HUES64 (cell line): ENCODE measurements at regions not wholly inside any gene's neighbourhood (a gene's known extent, or its start where the extent isn't known, plus 50 kb on each side); places are given as distances from the start of the nearest gene placed in this dataset.

Experiments
- H3K27ac ChIP-seq: 2 replicates; pipeline ENCODE4 v1.7.0; 2013; ENCODE audit warnings: low read depth, low read length, inconsistent platforms
- H3K27me3 ChIP-seq: 2 replicates; pipeline ENCODE4 v1.6.1; 2013; ENCODE audit warnings: mild to moderate bottlenecking, low read length; ENCODE audit not compliant: insufficient read depth
- H3K36me3 ChIP-seq: 2 replicates; pipeline ENCODE4 v1.6.1; 2013; ENCODE audit warnings: mild to moderate bottlenecking, low read length; ENCODE audit not compliant: insufficient read depth
- H3K4me1 ChIP-seq: 2 replicates; pipeline ENCODE4 v1.6.1; 2013; ENCODE audit warnings: mild to moderate bottlenecking, low read length, moderate library complexity; ENCODE audit not compliant: insufficient read depth
- H3K4me3 ChIP-seq: 2 replicates; pipeline ENCODE4 v1.5.1; 2013; ENCODE audit warnings: mild to moderate bottlenecking, low read length, moderate library complexity
- H3K9ac ChIP-seq: 2 replicates; pipeline ENCODE4 v1.6.1; 2013; ENCODE audit warnings: mild to moderate bottlenecking, low read depth, low read length
- H3K9me3 ChIP-seq: 2 replicates; pipeline ENCODE4 v1.6.1; 2013; ENCODE audit warnings: low read depth, low read length; ENCODE audit not compliant: insufficient read depth
- WGBS: fragments of 150-250, 120-280 bp; methylation state at CpG from one replicate; pipeline ENCODE4 v1.1.7; 2013; ENCODE audit warnings: missing lambda C conversion rate; 5-methylcytosine and 5-hydroxymethylcytosine counted together

DNA sequence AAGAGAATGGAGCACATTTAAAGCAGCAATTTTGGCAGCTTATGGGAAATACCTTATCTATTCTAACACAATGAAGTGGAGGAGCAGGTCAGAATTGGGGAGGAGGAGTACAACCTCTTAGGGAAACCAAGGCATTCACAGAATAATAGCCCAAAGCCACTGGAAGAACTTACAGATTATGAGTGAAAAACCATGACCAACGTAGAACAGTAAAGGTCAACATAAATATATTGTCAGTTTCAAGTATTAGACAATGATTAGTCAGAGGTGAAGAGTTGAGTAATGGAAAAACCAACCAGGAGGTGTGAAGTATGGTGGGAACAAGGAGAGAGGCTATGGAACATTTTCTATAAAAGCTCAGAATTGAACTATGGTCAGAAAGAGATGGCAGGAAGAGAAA, 304.3 kb upstream of the SP4 start:
- Histone ChIP-seq H3K4me1 (peaks cover 40% of the 10 kb centered on the region), H3K27ac (no peak overlapping the region), H3K9me3 (no peaks in the 10 kb centered on the region), H3K9ac (no peak overlapping the region), H3K36me3 (no peaks in the 10 kb centered on the region), H3K27me3 (peaks cover 33% of the 10 kb centered on the region), H3K4me3 (no peak overlapping the region)
- WGBS: 93% methylated on average over 1 of the region's 1 CpG

DNA sequence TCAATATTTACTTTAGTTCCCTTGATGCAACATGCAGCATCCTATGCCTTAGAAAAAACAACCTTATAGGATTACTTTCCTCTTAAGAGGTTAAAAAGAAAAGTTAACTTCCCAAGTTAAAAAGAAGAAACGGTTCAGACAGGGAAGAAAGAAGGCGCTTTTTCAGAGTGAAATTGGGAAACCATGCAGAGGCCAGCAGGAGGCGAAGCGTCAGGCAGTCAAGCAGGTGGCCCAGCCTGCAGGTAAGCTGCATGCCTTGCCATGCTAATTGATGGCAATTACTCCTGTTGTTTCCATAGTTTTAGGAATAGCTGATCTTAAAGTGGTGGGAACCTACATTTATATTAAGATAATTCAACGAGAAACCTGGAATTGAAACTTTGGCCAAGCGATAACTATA, 302.6 kb upstream of the SP4 start:
- no peaks in the 10 kb centered on the region for H3K36me3 ChIP-seq
- H3K9me3 ChIP-seq: no peaks in the 10 kb centered on the region
- H3K9ac ChIP-seq: no peak overlapping the region
- H3K27me3 ChIP-seq: peaks cover 33% of the 10 kb centered on the region
- H3K4me1 ChIP-seq: peaks cover 46% of the 10 kb centered on the region
- H3K4me3 ChIP-seq: no peak overlapping the region
- WGBS: 43% methylated on average over 6 of the region's 6 CpGs
- H3K27ac ChIP-seq: no peak overlapping the region

DNA sequence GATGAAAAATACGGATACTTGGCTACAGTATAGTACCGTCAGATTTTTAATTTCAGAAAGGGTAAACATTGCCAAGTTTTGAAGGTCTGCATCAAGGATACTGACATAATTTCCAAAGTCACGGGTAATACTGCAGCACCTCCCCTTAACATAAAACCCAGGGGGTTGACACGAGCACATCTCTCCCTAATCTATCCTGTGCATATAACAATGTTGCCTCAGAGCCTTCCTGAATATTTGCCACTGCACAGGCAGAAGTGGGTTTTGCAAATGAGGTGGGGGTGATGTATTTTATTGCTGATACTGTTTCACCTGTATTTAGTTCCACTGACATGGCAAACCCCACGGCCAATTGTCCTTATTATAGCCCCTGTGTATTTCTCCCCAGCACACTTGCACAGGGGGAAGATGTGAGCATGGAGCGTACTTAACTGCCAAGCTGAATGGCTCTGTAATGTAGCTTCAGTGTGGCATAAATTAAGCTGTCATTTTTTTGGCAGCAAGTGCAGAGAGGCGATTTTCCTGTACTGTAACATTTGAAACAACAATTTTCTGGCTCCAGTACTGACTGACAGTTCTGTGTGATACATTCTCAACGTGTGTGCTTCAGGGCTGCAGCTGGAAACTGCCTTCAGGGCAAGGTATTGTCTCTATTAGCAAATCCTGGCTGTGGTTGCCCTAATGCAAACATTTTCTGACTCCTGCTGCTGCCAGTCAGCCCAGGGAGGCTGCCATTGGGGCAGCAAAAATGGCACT, 299.6 kb upstream of the SP4 start:
- 76% methylated on average over 8 of the region's 8 CpGs for WGBS
- Histone ChIP-seq H3K27ac (no peak overlapping the region), H3K4me3 (no peak overlapping the region), H3K9me3 (no peaks in the 10 kb centered on the region), H3K36me3 (no peaks in the 10 kb centered on the region), H3K9ac (no peak overlapping the region), H3K4me1 (peaks cover 46% of the 10 kb centered on the region), H3K27me3 (peaks cover 18% of the 10 kb centered on the region)

DNA sequence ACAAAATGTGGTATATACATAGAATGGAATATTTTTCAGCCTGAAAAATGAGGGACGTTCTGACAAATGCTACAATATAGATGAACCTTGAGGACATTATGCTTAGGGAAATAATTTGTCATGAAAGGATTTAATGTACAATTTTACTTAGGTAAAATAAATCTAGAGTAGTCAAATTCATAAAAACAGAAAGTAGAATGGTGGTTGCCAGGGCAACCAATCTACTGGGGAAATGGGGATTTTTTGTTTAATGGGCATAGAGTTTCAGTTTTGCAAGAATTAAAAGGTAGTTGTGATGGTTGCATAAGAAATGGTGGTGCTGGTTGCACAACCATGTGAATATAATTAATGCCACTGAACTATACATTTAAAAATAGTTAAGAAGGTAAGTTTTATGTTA, 296.0 kb upstream of the SP4 start:
- H3K9me3 ChIP-seq: no peaks in the 10 kb centered on the region; the same call in 1 of the 2 replicates
- H3K36me3 ChIP-seq: no peaks in the 10 kb centered on the region
- H3K4me3 ChIP-seq: no peak overlapping the region
- peaks cover 21% of the 10 kb centered on the region for H3K4me1 ChIP-seq
- H3K27me3 ChIP-seq: no peaks in the 10 kb centered on the region
- no peak overlapping the region for H3K27ac ChIP-seq
- WGBS: 79% methylated on average over 1 of the region's 1 CpG
- no peak overlapping the region for H3K9ac ChIP-seq

DNA sequence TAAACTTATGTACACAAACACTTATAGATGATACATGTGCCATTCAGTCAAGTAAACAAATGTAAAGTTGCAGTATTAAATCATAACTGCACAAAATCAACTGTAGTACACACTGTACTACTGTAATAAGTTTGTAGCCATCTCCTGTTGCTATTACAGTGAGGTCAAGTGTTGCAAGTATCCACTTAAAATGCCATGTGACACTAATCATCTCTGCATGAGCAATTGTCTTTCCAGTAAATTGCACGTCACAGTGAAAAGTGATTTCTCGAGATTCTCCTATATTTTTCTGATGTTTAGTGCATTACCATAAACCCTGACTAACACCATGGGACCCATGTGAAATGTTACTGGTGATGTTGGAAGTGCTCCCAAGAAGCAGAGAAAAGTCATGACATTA, 293.3 kb upstream of the SP4 start:
- H3K36me3 ChIP-seq: no peaks in the 10 kb centered on the region
- no peaks in the 10 kb centered on the region for H3K4me1 ChIP-seq
- no peak overlapping the region for H3K27ac ChIP-seq
- 90% methylated on average over 2 of the region's 2 CpGs for WGBS
- no peak overlapping the region for H3K4me3 ChIP-seq
- no peaks in the 10 kb centered on the region for H3K27me3 ChIP-seq
- no peaks in the 10 kb centered on the region; the same call in 1 of the 2 replicates for H3K9me3 ChIP-seq
- no peak overlapping the region for H3K9ac ChIP-seq

DNA sequence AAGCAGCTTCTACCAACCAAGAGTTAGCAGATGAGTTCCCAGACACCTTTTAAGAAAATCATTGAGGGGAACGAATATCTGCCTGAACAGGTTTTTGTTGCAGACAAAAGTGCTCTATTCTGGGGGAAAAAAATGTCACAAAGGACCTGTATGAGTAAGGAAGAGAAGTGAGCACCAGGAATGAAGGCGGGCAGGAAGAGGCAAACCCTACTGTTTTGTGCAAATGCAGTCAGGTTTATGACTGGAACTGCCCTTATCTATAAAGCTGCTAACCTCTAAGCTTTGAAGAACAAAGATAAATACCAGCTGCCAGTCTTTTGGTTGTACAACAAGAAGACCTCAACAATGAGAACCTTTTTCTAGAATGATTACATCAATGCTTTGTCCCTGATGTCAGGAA, 292.4 kb upstream of the SP4 start:
- H3K4me3 ChIP-seq: no peak overlapping the region
- H3K9me3 ChIP-seq: no peaks in the 10 kb centered on the region; the same call in 1 of the 2 replicates
- no peaks in the 10 kb centered on the region for H3K36me3 ChIP-seq
- no peaks in the 10 kb centered on the region for H3K4me1 ChIP-seq
- WGBS: 88% methylated on average over 2 of the region's 2 CpGs
- no peak overlapping the region for H3K27ac ChIP-seq
- no peaks in the 10 kb centered on the region for H3K27me3 ChIP-seq
- no peak overlapping the region for H3K9ac ChIP-seq

DNA sequence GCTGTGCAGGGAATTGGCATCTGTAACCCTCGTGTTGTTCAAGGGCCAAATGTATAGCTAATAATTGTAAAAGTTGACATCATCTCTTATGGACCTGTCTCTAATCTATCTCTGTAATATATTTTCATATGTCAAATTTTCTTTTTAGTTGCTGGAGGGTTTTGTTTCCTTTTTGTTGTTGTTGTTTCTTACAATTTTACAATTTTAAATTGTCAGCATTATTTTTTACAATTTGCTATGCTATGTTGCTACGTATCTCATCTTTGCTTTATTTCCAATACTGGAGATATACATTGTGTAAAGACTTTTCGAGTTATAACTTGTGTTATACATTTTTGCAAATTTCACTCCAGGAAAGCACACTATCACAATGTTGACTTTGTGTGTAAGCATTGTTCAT, 290.2 kb upstream of the SP4 start:
- Histone ChIP-seq H3K4me3 (no peak overlapping the region), H3K36me3 (no peaks in the 10 kb centered on the region), H3K9me3 (no peaks in the 10 kb centered on the region; the same call in 1 of the 2 replicates), H3K27ac (no peak overlapping the region), H3K9ac (no peak overlapping the region), H3K27me3 (no peaks in the 10 kb centered on the region), H3K4me1 (no peaks in the 10 kb centered on the region)
- WGBS: 95% methylated on average over 2 of the region's 3 CpGs

DNA sequence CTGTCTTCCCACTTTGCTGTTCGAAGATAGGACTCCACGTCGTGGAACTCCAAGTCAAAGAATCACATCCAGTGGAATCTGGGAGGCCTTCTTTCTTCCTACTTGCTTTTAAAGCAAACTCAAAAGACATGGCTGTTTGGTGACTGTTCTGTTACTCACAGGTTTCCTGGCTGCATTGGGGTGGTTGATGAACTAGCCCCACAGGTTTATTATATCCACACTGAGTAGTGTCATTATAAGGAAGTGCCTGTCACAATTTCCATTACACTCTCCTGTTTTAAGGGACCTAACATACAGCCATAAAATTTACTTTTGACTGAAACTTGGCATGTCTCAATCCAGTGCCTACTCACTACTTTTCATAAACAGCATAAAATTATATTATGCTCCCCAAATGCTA, 287.3 kb upstream of the SP4 start:
- no peak overlapping the region for H3K9ac ChIP-seq
- no peaks in the 10 kb centered on the region for H3K4me1 ChIP-seq
- H3K27ac ChIP-seq: no peak overlapping the region
- 95% methylated on average over 3 of the region's 3 CpGs for WGBS
- H3K9me3 ChIP-seq: no peaks in the 10 kb centered on the region
- no peak overlapping the region for H3K4me3 ChIP-seq
- H3K36me3 ChIP-seq: no peaks in the 10 kb centered on the region
- H3K27me3 ChIP-seq: no peaks in the 10 kb centered on the region

DNA sequence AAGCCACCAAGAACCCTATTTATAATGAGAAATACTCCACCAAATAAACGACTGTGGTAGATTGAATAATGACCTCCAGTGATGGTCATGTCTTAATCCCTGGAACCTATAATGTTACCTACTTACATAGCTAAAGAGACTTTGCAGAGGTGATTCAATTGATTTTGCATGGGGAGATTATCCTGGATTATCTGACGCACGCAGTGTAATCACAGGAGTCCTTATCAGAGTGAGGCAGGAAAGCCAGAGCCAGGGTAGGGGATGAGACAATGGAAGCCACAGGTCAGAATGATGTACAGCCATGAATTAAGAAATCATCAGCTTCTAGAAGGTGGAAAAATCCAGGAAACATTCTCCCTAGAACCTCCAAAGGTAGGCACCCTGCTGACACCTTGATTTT, 286.4 kb upstream of the SP4 start:
- Histone ChIP-seq H3K4me3 (no peak overlapping the region), H3K9ac (no peak overlapping the region), H3K27me3 (no peaks in the 10 kb centered on the region), H3K36me3 (no peaks in the 10 kb centered on the region), H3K9me3 (no peaks in the 10 kb centered on the region), H3K4me1 (peaks cover 3% of the 10 kb centered on the region), H3K27ac (no peak overlapping the region)
- 89% methylated on average over 2 of the region's 3 CpGs for WGBS

DNA sequence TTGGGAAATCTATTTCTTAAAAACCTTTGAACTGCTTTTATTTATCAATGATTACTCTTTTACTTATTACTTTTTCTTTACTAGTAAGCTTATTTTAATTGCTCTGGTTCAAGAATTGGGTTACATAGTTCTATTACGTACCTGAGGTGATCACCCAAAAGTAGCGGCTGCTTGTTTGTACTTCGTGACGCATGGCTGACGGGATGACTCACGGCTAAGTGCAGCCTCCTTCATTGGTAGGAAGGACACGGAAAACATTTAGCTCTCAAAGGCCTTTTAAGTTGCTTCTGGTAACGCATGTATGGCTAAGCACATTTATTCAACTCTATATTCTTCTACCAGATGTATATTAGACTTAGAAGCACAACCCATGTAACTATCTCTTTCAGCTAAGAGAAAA, 285.8 kb upstream of the SP4 start:
- no peak overlapping the region for H3K9ac ChIP-seq
- no peaks in the 10 kb centered on the region for H3K9me3 ChIP-seq
- H3K27ac ChIP-seq: no peak overlapping the region
- peaks cover 9% of the 10 kb centered on the region for H3K4me1 ChIP-seq
- no peak overlapping the region for H3K4me3 ChIP-seq
- no peaks in the 10 kb centered on the region for H3K27me3 ChIP-seq
- 92% methylated on average over 8 of the region's 8 CpGs for WGBS
- no peaks in the 10 kb centered on the region for H3K36me3 ChIP-seq

DNA sequence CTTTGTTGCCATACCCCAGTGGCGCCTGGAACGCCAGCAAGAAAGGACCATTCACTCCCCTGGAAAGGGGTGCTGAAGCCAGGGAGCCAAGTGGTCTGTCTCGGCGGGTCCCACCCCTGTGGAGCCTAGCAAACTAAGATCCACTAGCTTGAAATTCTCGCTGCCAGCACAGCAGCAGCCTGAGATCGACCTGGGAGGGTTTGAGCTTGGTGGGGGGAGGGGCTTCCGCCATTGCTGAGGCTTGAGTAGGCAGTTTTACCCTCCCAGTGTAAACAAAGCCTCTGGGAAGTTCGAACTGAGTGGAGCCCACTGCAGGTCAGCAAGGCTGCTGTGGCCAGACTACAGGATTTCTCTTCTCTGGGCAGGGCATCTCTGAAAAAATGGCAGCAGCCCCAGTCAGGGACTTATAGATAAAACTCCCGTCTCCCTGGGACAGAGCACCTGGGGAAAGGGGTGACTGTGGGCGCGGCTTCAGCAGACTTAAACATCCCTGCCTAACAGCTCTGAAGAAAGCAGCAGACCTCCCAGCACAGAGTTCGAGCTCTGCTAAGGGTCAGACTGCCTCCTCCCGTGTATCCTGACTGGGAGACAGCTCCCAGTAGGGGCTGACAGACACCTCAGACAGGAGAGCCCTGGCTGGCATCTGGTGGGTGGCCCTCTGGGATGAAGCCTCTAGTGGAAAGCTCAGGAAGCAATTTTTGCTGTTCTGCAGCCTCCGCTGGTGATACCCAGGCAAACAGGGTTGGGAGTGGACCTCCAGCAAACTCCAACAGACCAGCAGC, 281.1 kb upstream of the SP4 start:
- H3K4me1 ChIP-seq: peaks cover 11% of the 10 kb centered on the region
- peak overlapping the region; percentile 5; the same call in 1 of the 2 replicates for H3K4me3 ChIP-seq
- H3K27ac ChIP-seq: no peak overlapping the region
- no peaks in the 10 kb centered on the region for H3K9me3 ChIP-seq
- H3K36me3 ChIP-seq: no peaks in the 10 kb centered on the region
- no peaks in the 10 kb centered on the region for H3K27me3 ChIP-seq
- H3K9ac ChIP-seq: peak overlapping the region; percentile 49; the same call in 1 of the 2 replicates
- WGBS: 67% methylated on average over 14 of the region's 14 CpGs
